ENCODE measurements at regions not wholly inside any gene's neighbourhood (a gene's known extent, or its start where the extent isn't known, plus 50 kb on each side); places are given as distances from the start of the nearest gene placed in this dataset.

DNA sequence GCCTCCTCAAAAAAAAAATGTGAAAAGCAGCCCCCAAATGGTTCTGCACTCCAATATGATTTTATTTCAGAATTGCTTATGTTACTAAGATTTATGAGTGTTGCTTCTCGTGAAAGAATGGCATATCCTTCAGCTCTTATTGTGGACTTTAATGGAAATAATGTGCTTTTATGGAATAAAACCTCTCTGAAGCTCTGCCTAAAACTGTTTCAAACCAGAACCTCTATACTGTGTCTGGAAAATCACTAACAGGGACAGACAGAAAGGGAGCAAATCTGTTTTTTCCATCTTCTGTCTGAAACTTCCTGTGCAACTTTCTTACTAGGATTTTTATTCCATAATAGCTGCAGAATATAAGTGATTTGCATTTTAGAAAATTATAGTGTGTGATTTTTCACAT is 493.1 kb downstream of the ANKRD50 start:
- TF ChIP-seq ZNF274 (IDR thresholded peaks at IDR 0.05; ENCODE audit: low read depth, low read length) (no peak), YY1 (IDR thresholded peaks at IDR 0.05; ENCODE audit: insufficient read depth, insufficient read length) (no peak), SUZ12 (IDR thresholded peaks at IDR 0.05; ENCODE audit: extremely low read depth, insufficient read depth, insufficient read length) (no peak)

Data from NT2/D1 (cell line).